ENCODE measurements at regions not wholly inside any gene's neighbourhood (a gene's known extent, or its start where the extent isn't known, plus 50 kb on each side); places are given as distances from the start of the nearest gene placed in this dataset.

DNA sequence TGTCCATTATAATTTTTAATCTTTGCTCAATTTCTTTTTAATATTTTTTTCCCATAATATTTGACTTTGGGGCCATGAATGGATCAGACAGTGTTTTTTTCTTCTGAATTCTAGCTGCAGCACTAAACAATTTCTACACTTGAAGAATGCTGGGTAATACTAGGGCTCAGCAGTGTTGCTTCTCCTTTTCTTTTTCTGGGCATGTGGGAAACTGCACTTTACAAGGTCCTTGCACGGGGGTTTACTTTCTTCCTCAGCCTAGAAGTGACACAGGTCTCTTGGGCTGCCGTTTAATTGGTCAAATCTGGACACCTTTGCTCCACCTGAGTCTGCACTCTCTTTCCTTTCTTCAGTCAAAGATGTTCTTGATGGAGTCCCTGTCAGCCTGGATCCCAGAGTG lies 135.4 kb upstream of the APCDD1 start:
- Mint-ChIP-seq H3K9me3 (ENCODE audit: low read depth) (no peaks in the 10 kb centered on the region), H3K4me3 (ENCODE audit: low read depth) (no peak overlapping the region), H3K27me3 (peaks cover 45% of the 10 kb centered on the region), H3K36me3 (ENCODE audit: insufficient read depth) (no peaks in the 10 kb centered on the region), H3K27ac (no peak overlapping the region), H3K4me1 (ENCODE audit: low read depth) (no peaks in the 10 kb centered on the region)
- no peak for TF ChIP-seq CTCF (IDR thresholded peaks at IDR 0.05; ENCODE audit: unreplicated experiment)
- no peak for DNase-seq (ENCODE audit: low spot score, unreplicated experiment)

DNA sequence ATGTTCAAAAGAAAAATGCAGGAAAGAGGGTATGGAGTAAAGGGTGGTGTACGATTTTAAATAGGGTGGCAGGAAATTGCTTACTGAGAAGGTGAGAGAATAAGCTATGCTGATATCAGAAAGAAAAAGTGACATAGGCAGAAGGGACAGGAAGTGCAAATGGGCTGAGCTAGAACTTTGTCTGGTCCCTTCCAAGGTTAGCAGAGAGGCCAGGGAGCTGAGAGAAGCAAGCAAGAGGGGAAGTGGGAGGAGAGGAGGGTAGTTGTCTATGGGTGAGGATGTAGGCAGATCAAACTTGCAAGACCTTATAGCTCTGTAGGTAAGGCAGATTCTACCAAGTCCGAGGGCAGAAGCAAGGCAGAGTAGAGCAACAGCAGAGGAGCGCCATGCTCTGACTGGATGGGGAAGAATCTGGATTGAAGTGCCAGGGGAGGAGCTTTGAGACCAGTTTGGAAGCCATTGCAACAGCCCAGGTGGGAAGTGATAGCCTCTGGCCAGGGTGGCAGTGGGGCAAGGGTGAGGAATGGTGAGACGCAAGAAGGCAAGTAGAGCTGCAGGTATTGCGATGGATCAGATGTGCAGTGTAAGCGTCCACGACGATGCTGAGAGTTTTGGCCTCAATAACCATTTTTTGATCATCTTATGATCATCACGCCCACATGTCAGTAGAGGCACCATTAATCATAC lies 134.4 kb upstream of the APCDD1 start:
- Mint-ChIP-seq H3K36me3 (ENCODE audit: insufficient read depth) (no peaks in the 10 kb centered on the region), H3K4me3 (ENCODE audit: low read depth) (no peak overlapping the region), H3K27me3 (peaks cover 45% of the 10 kb centered on the region), H3K27ac (no peak overlapping the region), H3K9me3 (ENCODE audit: low read depth) (no peaks in the 10 kb centered on the region), H3K4me1 (ENCODE audit: low read depth) (no peaks in the 10 kb centered on the region)
- DNase-seq (ENCODE audit: low spot score, unreplicated experiment), result no peak
- TF ChIP-seq CTCF (IDR thresholded peaks at IDR 0.05; ENCODE audit: unreplicated experiment), result no peak

GRCh38 chr18:10320791-10321190 lies 133.6 kb upstream of the APCDD1 start:
- no peak for DNase-seq (ENCODE audit: low spot score, unreplicated experiment)
- Mint-ChIP-seq H3K9me3 (ENCODE audit: low read depth) (no peaks in the 10 kb centered on the region), H3K4me1 (ENCODE audit: low read depth) (no peaks in the 10 kb centered on the region), H3K27ac (no peak overlapping the region), H3K36me3 (ENCODE audit: insufficient read depth) (no peaks in the 10 kb centered on the region), H3K27me3 (peaks cover 42% of the 10 kb centered on the region), H3K4me3 (ENCODE audit: low read depth) (no peak overlapping the region)
- TF ChIP-seq CTCF (IDR thresholded peaks at IDR 0.05; ENCODE audit: unreplicated experiment), result no peak

DNA sequence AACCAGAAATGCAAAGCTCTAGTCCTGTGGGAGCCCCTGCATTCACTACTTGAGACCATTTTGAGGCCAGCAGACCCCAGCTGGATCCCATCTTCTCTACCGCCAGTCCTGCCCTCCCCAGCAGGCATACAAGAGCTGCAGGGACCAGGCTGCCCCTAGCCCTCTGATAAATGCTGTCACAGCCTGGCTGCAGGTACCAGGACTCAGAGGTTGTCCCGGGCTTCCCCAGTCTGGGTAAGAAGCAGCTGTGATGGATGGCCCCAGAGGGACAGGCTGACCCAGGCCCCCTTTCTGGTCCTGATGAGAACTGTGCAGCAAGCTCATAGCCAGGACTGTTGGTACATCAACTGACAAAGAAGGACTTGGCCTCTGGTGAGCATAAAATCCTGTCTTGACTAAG lies 132.9 kb upstream of the APCDD1 start:
- no peak overlapping the region for H3K27ac Mint-ChIP-seq

DNA sequence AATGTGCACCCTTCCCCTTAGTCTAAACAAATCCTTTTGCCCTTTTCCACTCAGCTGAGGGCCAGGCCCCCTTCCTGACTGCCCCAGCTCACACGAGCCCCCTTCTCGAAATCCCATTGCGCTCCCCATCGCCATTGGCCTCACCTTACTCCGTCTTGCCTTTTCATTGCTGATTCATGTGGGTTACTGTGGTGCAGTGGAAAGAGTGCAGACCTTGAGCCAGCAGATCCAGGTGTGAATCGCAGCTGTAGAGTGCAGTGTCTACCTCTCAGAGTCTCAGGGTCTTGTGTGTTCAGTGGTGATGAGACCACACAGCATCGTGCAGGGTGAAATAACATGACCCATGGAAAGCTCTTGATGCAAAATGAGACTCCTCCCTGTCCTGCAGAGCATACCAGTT lies 132.4 kb upstream of the APCDD1 start:
- Mint-ChIP-seq H3K4me3 (ENCODE audit: low read depth) (no peak overlapping the region), H3K36me3 (ENCODE audit: insufficient read depth) (no peaks in the 10 kb centered on the region), H3K27me3 (peaks cover 42% of the 10 kb centered on the region), H3K4me1 (ENCODE audit: low read depth) (no peaks in the 10 kb centered on the region), H3K27ac (no peak overlapping the region), H3K9me3 (ENCODE audit: low read depth) (no peaks in the 10 kb centered on the region)
- DNase-seq (ENCODE audit: low spot score, unreplicated experiment), result no peak
- TF ChIP-seq CTCF (IDR thresholded peaks at IDR 0.05; ENCODE audit: unreplicated experiment), result no peak

More for the DNA sequence above, 132.9 kb upstream of the APCDD1 start:
- Mint-ChIP-seq H3K9me3 (ENCODE audit: low read depth) (no peaks in the 10 kb centered on the region), H3K27me3 (peaks cover 42% of the 10 kb centered on the region), H3K4me3 (ENCODE audit: low read depth) (no peak overlapping the region), H3K4me1 (ENCODE audit: low read depth) (no peaks in the 10 kb centered on the region), H3K36me3 (ENCODE audit: insufficient read depth) (no peaks in the 10 kb centered on the region)
- no peak for DNase-seq (ENCODE audit: low spot score, unreplicated experiment)
- no peak for TF ChIP-seq CTCF (IDR thresholded peaks at IDR 0.05; ENCODE audit: unreplicated experiment)

Data from progenitor cell of endocrine pancreas (in vitro differentiated cells).